Liver (tissue), 7 donors: ENCODE measurements at regions not wholly inside any gene's neighbourhood (a gene's known extent, or its start where the extent isn't known, plus 50 kb on each side); places are given as distances from the start of the nearest gene placed in this dataset.

Experiments
- DNase-seq: peaks from one replicate; pipeline ENCODE4 v3.0.0-alpha.2; 2017; ENCODE audit warnings: low spot score
- H3K27ac ChIP-seq, 2 donors: one replicate each; pipeline ENCODE4 v1.7.0; 2013; ENCODE audit warnings: inconsistent platforms in 2 of 2, low read length in 2 of 2, control low read depth in 1 of 2, low read depth in 1 of 2, mild to moderate bottlenecking in 1 of 2
- H3K27me3 ChIP-seq, 4 donors: one replicate each; pipeline versions ENCODE4 v1.6.1 to v1.7.0; 2013; ENCODE audit warnings: low read length in 3 of 4, inconsistent platforms in 1 of 4, mild to moderate bottlenecking in 1 of 4, moderate library complexity in 1 of 4; ENCODE audit not compliant: control insufficient read depth in 4 of 4, insufficient read depth in 4 of 4
- H3K36me3 ChIP-seq, 4 donors: one replicate each; pipeline versions ENCODE4 v1.6.1 to v1.7.0; 2013; ENCODE audit warnings: low read length in 3 of 4, mild to moderate bottlenecking in 3 of 4, low read depth in 1 of 4, moderate library complexity in 1 of 4; ENCODE audit not compliant: control insufficient read depth in 4 of 4, insufficient read depth in 3 of 4
- H3K4me1 ChIP-seq, 4 donors: one replicate each; pipeline versions ENCODE4 v1.6.1 to v1.7.0; 2013; ENCODE audit warnings: low read length in 3 of 4, mild to moderate bottlenecking in 3 of 4, moderate library complexity in 1 of 4; ENCODE audit not compliant: control insufficient read depth in 4 of 4, insufficient read depth in 4 of 4
- H3K4me3 ChIP-seq, 3 donors: one replicate each; pipeline versions ENCODE4 v1.6.1 to v1.7.0; 2013; ENCODE audit warnings: low read length in 3 of 3, control low read depth in 1 of 3, low read depth in 1 of 3, mild to moderate bottlenecking in 1 of 3
- H3K9ac ChIP-seq, 2 donors: one replicate each; pipeline ENCODE4 v1.7.0; 2013; ENCODE audit warnings: low read length in 2 of 2, mild to moderate bottlenecking in 2 of 2, moderate library complexity in 2 of 2, control low read depth in 1 of 2, low read depth in 1 of 2
- H3K9me3 ChIP-seq, 4 donors: one replicate each; pipeline versions ENCODE4 v1.6.1 to v1.7.0; 2013; ENCODE audit warnings: low read length in 3 of 4; ENCODE audit not compliant: control insufficient read depth in 4 of 4
- ATF3 ChIP-seq: IDR thresholded peaks from 2 replicates; pipeline ENCODE4 v1.6.1; 2016; ENCODE audit warnings: antibody characterized with exemption
- FOXA1 ChIP-seq: IDR thresholded peaks from 2 replicates; pipeline ENCODE4 v1.6.1; 2016; ENCODE audit warnings: antibody characterized with exemption
- FOXA2 ChIP-seq: IDR thresholded peaks from 2 replicates; pipeline ENCODE4 v1.6.1; 2016; ENCODE audit warnings: antibody characterized with exemption
- GABPA ChIP-seq, 2 donors: IDR thresholded peaks in 1 of 2; conservative IDR thresholded peaks in 1 of 2; 2 replicates each; pipeline ENCODE4 v1.6.1; 2016; ENCODE audit warnings: antibody characterized with exemption in 2 of 2, mild to moderate bottlenecking in 1 of 2, moderate library complexity in 1 of 2
- HNF4A ChIP-seq, 2 donors: conservative IDR thresholded peaks; 2 replicates each; pipeline ENCODE4 v1.6.1; 2016; ENCODE audit warnings: antibody characterized with exemption in 2 of 2, mild to moderate bottlenecking in 2 of 2
- HNF4G ChIP-seq: IDR thresholded peaks from 2 replicates; pipeline ENCODE4 v1.6.1; 2016; ENCODE audit warnings: antibody characterized with exemption
- JUND ChIP-seq, 2 donors: IDR thresholded peaks; 2 replicates each; pipeline ENCODE4 v1.6.1; 2016; ENCODE audit warnings: antibody characterized with exemption in 2 of 2
- NR2F2 ChIP-seq: IDR thresholded peaks from 2 replicates; pipeline ENCODE4 v1.6.1; 2016; ENCODE audit warnings: antibody characterized with exemption
- RAD21 ChIP-seq, 2 donors: IDR thresholded peaks; 2 replicates each; pipeline ENCODE4 v1.6.1; 2016; ENCODE audit warnings: antibody characterized with exemption in 2 of 2, mild to moderate bottlenecking in 2 of 2
- REST ChIP-seq: IDR thresholded peaks from 2 replicates; pipeline ENCODE4 v1.6.1; 2016; ENCODE audit warnings: antibody characterized with exemption, mild to moderate bottlenecking
- RXRA ChIP-seq, 2 donors: IDR thresholded peaks; 2 replicates each; pipeline ENCODE4 v1.6.1; 2017 to 2018; ENCODE audit warnings: antibody characterized with exemption in 2 of 2, mild to moderate bottlenecking in 1 of 2
- SP1 ChIP-seq: IDR thresholded peaks from 2 replicates; pipeline ENCODE4 v1.6.1; 2018; ENCODE audit warnings: antibody characterized with exemption, mild to moderate bottlenecking
- TAF1 ChIP-seq: conservative IDR thresholded peaks from 2 replicates; pipeline ENCODE4 v1.6.1; 2016; ENCODE audit warnings: antibody characterized with exemption, mild to moderate bottlenecking
- YY1 ChIP-seq: IDR thresholded peaks from 2 replicates; pipeline ENCODE4 v1.6.1; 2016; ENCODE audit warnings: antibody characterized with exemption, mild to moderate bottlenecking
- ZBTB33 ChIP-seq: IDR thresholded peaks from 2 replicates; pipeline ENCODE4 v1.6.1; 2016; ENCODE audit warnings: antibody characterized with exemption
- WGBS: extraction: QIAGEN DNeasy Blood & Tissue Kit; methylation state at CpG from one replicate; pipeline ENCODE4 v1.1.7; 2013; 5-methylcytosine and 5-hydroxymethylcytosine counted together
- TF ChIP-seq, protein P1 (sequence below): IDR thresholded peaks from 2 replicates; pipeline ENCODE4 v1.6.1; 2016; ENCODE audit warnings: antibody characterized with exemption
- donor health status: healthy.
- donor health status: healthy.
- donor health status: healthy.
- donor health status: healthy.

GRCh38 chr15:61755467-61755866 is 304.8 kb downstream of the VPS13C start:
- Histone ChIP-seq H3K9ac (no peak overlapping the region), H3K36me3 (no peaks in the 10 kb centered on the region), H3K4me1 (no peaks in the 10 kb centered on the region), H3K9me3 (no peaks in the 10 kb centered on the region), H3K27ac (no peak overlapping the region), H3K27me3 (no peaks in the 10 kb centered on the region), H3K4me3 (no peak overlapping the region)
- 80% methylated on average over 2 of the region's 2 CpGs for WGBS
- no peak for DNase-seq
- TF ChIP-seq, protein P1, sequence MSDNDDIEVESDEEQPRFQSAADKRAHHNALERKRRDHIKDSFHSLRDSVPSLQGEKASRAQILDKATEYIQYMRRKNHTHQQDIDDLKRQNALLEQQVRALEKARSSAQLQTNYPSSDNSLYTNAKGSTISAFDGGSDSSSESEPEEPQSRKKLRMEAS: no peak
- no peak for TF ChIP-seq YY1
- TF ChIP-seq HNF4A (conservative IDR thresholded peaks at IDR 0.05): no peak
- TF ChIP-seq RXRA (IDR thresholded peaks at IDR 0.05): no peak
- no peak for TF ChIP-seq REST
- TF ChIP-seq SP1: no peak

- no peak for DNase-seq
- WGBS: 88% methylated on average over 6 of the region's 6 CpGs
- TF ChIP-seq RXRA (IDR thresholded peaks at IDR 0.05) (no peak), ATF3 (no peak), FOXA1 (no peak), HNF4G (no peak), RAD21 (IDR thresholded peaks at IDR 0.05) (no peak), NR2F2 (no peak), GABPA (IDR thresholded peaks at IDR 0.05 in 1 of 2, conservative IDR thresholded peaks at IDR 0.05 in 1 of 2) (no peak), TAF1 (no peak), FOXA2 (no peak), ZBTB33 (no peak), JUND (IDR thresholded peaks at IDR 0.05) (no peak), REST (no peak)
- Histone ChIP-seq H3K4me1 (no peaks in the 10 kb centered on the region), H3K36me3 (no peaks in the 10 kb centered on the region), H3K27me3 (no peaks in the 10 kb centered on the region), H3K9me3 (no peaks in the 10 kb centered on the region), H3K4me3 (no peak overlapping the region), H3K9ac (no peak overlapping the region), H3K27ac (no peak overlapping the region)
These were observed 307.1 kb downstream of the VPS13C start for GRCh38 chr15:61753018-61753710.
